H1 (cell line): ENCODE measurements at regions not wholly inside any gene's neighbourhood (a gene's known extent, or its start where the extent isn't known, plus 50 kb on each side); places are given as distances from the start of the nearest gene placed in this dataset.

Experiments
- CTCF ChIA-PET: fragments of 300-600 bp; sonication (Branson Sonifier 250); formaldehyde crosslinking; loops from one replicate; lab custom pipeline; 2021; ENCODE audit not compliant: partially characterized antibody; lab: Charles Lee
- POLR2A ChIA-PET: fragments of 300-600 bp; sonication (Branson Sonifier 250); formaldehyde crosslinking; loops from one replicate; lab custom pipeline; 2021; ENCODE audit warnings: inconsistent platforms; ENCODE audit not compliant: partially characterized antibody; lab: Charles Lee
- DNase-seq, 2 experiments: peaks; one replicate each; pipeline versions ENCODE4 v3.0.0 to v3.0.0-alpha.2; 2010 to 2022; ENCODE audit warnings: low spot score in 2 of 2, low read depth in 1 of 2, mixed read lengths in 1 of 2
- FAIRE-seq: peaks from 2 replicates; lab custom pipeline; 2011; peaks lifted over from hg19 to GRCh38; lab: Jason Lieb, UNC
- H2AFZ ChIP-seq: 2 replicates; pipeline ENCODE4 v1.8.1; 2012; ENCODE audit warnings: low read length, inconsistent platforms
- H2AK5ac ChIP-seq: 2 replicates; pipeline ENCODE4 v1.6.1; 2013; ENCODE audit warnings: low read depth, low read length
- H2BK120ac ChIP-seq: replicated peaks from 2 replicates; pipeline ENCODE3; 2013; ENCODE audit warnings: low read depth, low read length, inconsistent platforms
- H2BK12ac ChIP-seq: 2 replicates; pipeline ENCODE4 v1.6.1; 2013; ENCODE audit warnings: low read depth, low read length
- H2BK15ac ChIP-seq: 2 replicates; pipeline ENCODE4 v1.6.1; 2013; ENCODE audit warnings: low read length
- H2BK20ac ChIP-seq: 2 replicates; pipeline ENCODE4 v1.6.1; 2013; ENCODE audit warnings: low read length
- H2BK5ac ChIP-seq: 2 replicates; pipeline ENCODE4 v1.6.1; 2013; ENCODE audit warnings: low read depth, low read length
- H3K14ac ChIP-seq: 2 replicates; pipeline ENCODE4 v1.6.1; 2013; ENCODE audit warnings: inconsistent platforms; ENCODE audit not compliant: insufficient read length
- H3K18ac ChIP-seq: 2 replicates; pipeline ENCODE4 v1.6.1; 2013; ENCODE audit warnings: low read length; ENCODE audit errors: extremely low read depth
- H3K23ac ChIP-seq: 2 replicates; pipeline ENCODE4 v1.6.1; 2013; ENCODE audit warnings: inconsistent platforms; ENCODE audit not compliant: insufficient read length
- H3K23me2 ChIP-seq: 2 replicates; pipeline ENCODE4 v1.6.1; 2013; ENCODE audit warnings: low read depth, low read length
- H3K27ac ChIP-seq: 2 replicates; pipeline ENCODE4 v1.6.1; 2011; ENCODE audit warnings: low read depth, low read length, inconsistent platforms
- H3K27me3 ChIP-seq, 4 experiments: replicated peaks in 1 of 4; 1 replicate in 1 of 4; 2 replicates in 3 of 4; pipeline versions ENCODE4 v1.6.1 to v1.8.1; 2011 to 2013; ENCODE audit warnings: low read length in 3 of 4, mild to moderate bottlenecking in 3 of 4, inconsistent platforms in 2 of 4, mixed read lengths in 2 of 4, moderate library complexity in 1 of 4; ENCODE audit not compliant: control insufficient read depth in 3 of 4, insufficient read depth in 3 of 4; ENCODE audit errors: extremely low read depth in 1 of 4
- H3K36me3 ChIP-seq, 4 experiments: 2 replicates each; pipeline versions ENCODE4 v1.6.1 to v1.8.1; 2011 to 2013; ENCODE audit warnings: mild to moderate bottlenecking in 4 of 4, low read length in 3 of 4, moderate library complexity in 2 of 4, control low read depth in 1 of 4, inconsistent platforms in 1 of 4; ENCODE audit not compliant: insufficient read depth in 4 of 4, control insufficient read depth in 2 of 4
- H3K4ac ChIP-seq: replicated peaks from 2 replicates; pipeline ENCODE3; 2013; ENCODE audit warnings: low read length, low read depth, mixed read lengths, inconsistent platforms; ENCODE audit not compliant: insufficient read length
- H3K4me1 ChIP-seq, 4 experiments: replicated peaks in 1 of 4; 1 replicate in 1 of 4; 2 replicates in 3 of 4; pipeline versions ENCODE4 v1.6.1 to v1.8.1; 2011 to 2013; ENCODE audit warnings: low read length in 3 of 4, inconsistent platforms in 2 of 4, mixed read lengths in 1 of 4; ENCODE audit not compliant: insufficient read depth in 4 of 4, control insufficient read depth in 3 of 4
- H3K4me2 ChIP-seq, 2 experiments: 2 replicates each; pipeline versions ENCODE4 v1.6.1 to v1.8.1; 2011 to 2013; ENCODE audit warnings: low read depth in 2 of 2, low read length in 2 of 2, control low read depth in 1 of 2, inconsistent platforms in 1 of 2, mild to moderate bottlenecking in 1 of 2; ENCODE audit not compliant: insufficient read depth in 1 of 2
- H3K4me3 ChIP-seq, 4 experiments: fragments of 200-600, 300-600 bp in 1 of 4; sonication (generic), shearing (Covaris generic), sonication (Bioruptor Twin) in 1 of 4; 2 replicates each; pipeline versions ENCODE4 v1.5.1 to v1.8.1; 2011 to 2016; ENCODE audit warnings: low read length in 4 of 4, low read depth in 3 of 4, control low read depth in 2 of 4, inconsistent platforms in 2 of 4, mild to moderate bottlenecking in 2 of 4, mixed read lengths in 1 of 4, moderate library complexity in 1 of 4; ENCODE audit not compliant: insufficient read depth in 2 of 4; ENCODE audit errors: extremely low read depth in 1 of 4
- H3K56ac ChIP-seq: replicated peaks from 2 replicates; pipeline ENCODE3; 2013; ENCODE audit warnings: low read depth, mild to moderate bottlenecking, mixed read lengths, low read length, inconsistent platforms; ENCODE audit not compliant: insufficient read length
- H3K79me1 ChIP-seq: 2 replicates; pipeline ENCODE4 v1.6.1; 2013; ENCODE audit warnings: low read depth, low read length, control low read depth
- H3K79me2 ChIP-seq, 2 experiments: 2 replicates each; pipeline versions ENCODE4 v1.6.1 to v1.8.1; 2012 to 2013; ENCODE audit warnings: low read length in 2 of 2, mild to moderate bottlenecking in 2 of 2, inconsistent platforms in 1 of 2; ENCODE audit not compliant: insufficient read depth in 2 of 2, control insufficient read depth in 1 of 2
- H3K9ac ChIP-seq, 4 experiments: replicated peaks in 1 of 4; 1 replicate in 1 of 4; 2 replicates in 3 of 4; pipeline versions ENCODE4 v1.6.1 to v1.8.1; 2011 to 2013; ENCODE audit warnings: low read depth in 3 of 4, low read length in 3 of 4, control low read depth in 2 of 4, mild to moderate bottlenecking in 2 of 4, moderate library complexity in 2 of 4, inconsistent platforms in 1 of 4; ENCODE audit errors: extremely low read depth in 1 of 4
- H3K9me3 ChIP-seq, 2 experiments: 2 replicates each; pipeline versions ENCODE4 v1.6.1 to v1.8.1; 2012 to 2013; ENCODE audit warnings: mild to moderate bottlenecking in 2 of 2, moderate library complexity in 2 of 2, control low read depth in 1 of 2, inconsistent platforms in 1 of 2, low read depth in 1 of 2, low read length in 1 of 2, mixed read lengths in 1 of 2; ENCODE audit not compliant: insufficient read depth in 2 of 2
- H4K20me1 ChIP-seq, 2 experiments: replicated peaks in 1 of 2; 2 replicates each; pipeline versions ENCODE3 to v1.8.1; 2011 to 2013; ENCODE audit warnings: inconsistent platforms in 2 of 2, low read length in 2 of 2, mild to moderate bottlenecking in 1 of 2; ENCODE audit not compliant: insufficient read depth in 2 of 2, control insufficient read depth in 1 of 2
- H4K5ac ChIP-seq: 2 replicates; pipeline ENCODE4 v1.6.1; 2013; ENCODE audit warnings: low read length, low read depth, mixed read lengths, inconsistent platforms; ENCODE audit not compliant: insufficient read length
- H4K8ac ChIP-seq: 2 replicates; pipeline ENCODE4 v1.8.0; 2013; ENCODE audit warnings: mild to moderate bottlenecking, moderate library complexity, low read length, inconsistent platforms; ENCODE audit not compliant: insufficient read depth; ENCODE audit errors: extremely low read depth
- H4K91ac ChIP-seq: replicated peaks from 2 replicates; pipeline ENCODE3; 2013; ENCODE audit warnings: low read length, mixed read lengths, inconsistent platforms; ENCODE audit not compliant: insufficient read length
- BCL11A ChIP-seq, 2 experiments: IDR thresholded peaks; one replicate each; pipeline ENCODE4 v1.6.1; 2011; ENCODE audit warnings: low read depth in 2 of 2, low read length in 2 of 2, mild to moderate bottlenecking in 2 of 2
- BRCA1 ChIP-seq: IDR thresholded peaks from 2 replicates; pipeline ENCODE4 v1.6.1; 2012; ENCODE audit warnings: low read depth, low read length, improper control_type of control experiment
- CBX8 ChIP-seq: fragments of 300-800, 300-1000 bp; sonication (generic); IDR thresholded peaks from 2 replicates; pipeline ENCODE4 v1.7.1; 2016; ENCODE audit warnings: low read depth, low read length, borderline replicate concordance
- EGR1 ChIP-seq: IDR thresholded peaks from 2 replicates; pipeline ENCODE4 v1.6.1; 2011; ENCODE audit warnings: low read depth, low read length, borderline replicate concordance
- POLR2AphosphoS5 ChIP-seq: IDR thresholded peaks from 2 replicates; pipeline ENCODE4 v1.6.1; 2011; ENCODE audit warnings: low read depth, low read length
- RAD21 ChIP-seq, 2 experiments: IDR thresholded peaks in 1 of 2; conservative IDR thresholded peaks in 1 of 2; 2 replicates each; pipeline ENCODE4 v1.6.1; 2011; ENCODE audit warnings: low read depth in 2 of 2, low read length in 2 of 2, improper control_type of control experiment in 1 of 2, inconsistent platforms in 1 of 2, mild to moderate bottlenecking in 1 of 2, moderate library complexity in 1 of 2
- RBBP5 ChIP-seq: IDR thresholded peaks from 2 replicates; pipeline ENCODE4 v1.7.1; 2012; ENCODE audit warnings: low read depth, mild to moderate bottlenecking, inconsistent platforms, low read length, moderate library complexity, borderline replicate concordance
- RXRA ChIP-seq: IDR thresholded peaks from 2 replicates; pipeline ENCODE4 v1.6.1; 2011; ENCODE audit warnings: low read depth, mild to moderate bottlenecking, low read length, moderate library complexity; ENCODE audit not compliant: insufficient read depth
- SIX5 ChIP-seq: IDR thresholded peaks from 2 replicates; pipeline ENCODE4 v1.6.1; 2011; ENCODE audit warnings: mild to moderate bottlenecking, low read depth, low read length
- SP1 ChIP-seq: IDR thresholded peaks from 2 replicates; pipeline ENCODE4 v1.6.1; 2011; ENCODE audit warnings: low read depth, low read length
- TAF7 ChIP-seq: optimal IDR thresholded peaks from 2 replicates; pipeline ENCODE3; 2011; ENCODE audit warnings: low read depth, mild to moderate bottlenecking, inconsistent platforms, low read length, moderate library complexity, borderline replicate concordance
- TF ChIP-seq, protein P1 (sequence below): IDR thresholded peaks from 2 replicates; pipeline ENCODE4 v1.6.1; 2012; ENCODE audit warnings: inconsistent platforms
- TF ChIP-seq, protein P2 (sequence below), 3 experiments: IDR thresholded peaks; 1 replicate in 2 of 3; 2 replicates in 1 of 3; pipeline versions ENCODE4 v1.5.1 to v1.6.1; 2011; ENCODE audit warnings: low read length in 3 of 3, mild to moderate bottlenecking in 3 of 3, inconsistent platforms in 2 of 3, low read depth in 1 of 3, moderate library complexity in 1 of 3; ENCODE audit not compliant: insufficient read depth in 1 of 3; ENCODE audit errors: control extremely low read depth in 1 of 3

DNA sequence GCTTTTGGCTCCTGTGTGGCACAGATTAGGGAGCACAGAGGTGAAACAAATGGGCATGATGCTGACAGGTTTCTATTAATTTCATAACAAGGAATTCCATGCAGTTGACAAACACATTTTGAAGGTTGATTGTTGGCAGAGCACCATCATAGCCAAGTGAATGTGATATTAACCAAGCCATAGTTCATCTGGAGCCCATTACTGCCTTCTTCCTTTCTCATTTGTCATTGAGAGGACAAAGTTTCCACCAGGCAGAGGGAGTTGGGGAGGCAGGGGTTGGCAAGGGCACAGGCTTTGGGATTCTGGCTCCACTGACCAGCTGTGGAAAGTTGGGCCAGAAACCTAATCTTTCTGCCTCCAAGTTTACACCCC, 325.2 kb downstream of the MFSD1 start:
- Histone ChIP-seq H3K27ac (no peak overlapping the region), H4K20me1 (no peaks in the 10 kb centered on the region), H3K9me3 (no peaks in the 10 kb centered on the region), H4K8ac (no peak overlapping the region), H4K5ac (no peak overlapping the region), H3K4me1 (no peaks in the 10 kb centered on the region), H3K36me3 (no peaks in the 10 kb centered on the region), H3K23ac (no peak overlapping the region), H2BK20ac (no peak overlapping the region), H3K4me3 (no peak overlapping the region), H3K79me1 (no peaks in the 10 kb centered on the region), H2AK5ac (no peak overlapping the region), H3K27me3 (no peaks in the 10 kb centered on the region), H2AFZ (no peak overlapping the region), H3K4me2 (no peak overlapping the region), H3K18ac (no peak overlapping the region), H4K91ac (no peak overlapping the region), H3K4ac (no peak overlapping the region), H3K79me2 (no peaks in the 10 kb centered on the region), H2BK12ac (no peak overlapping the region), H2BK15ac (no peak overlapping the region), H3K56ac (no peak overlapping the region), H3K14ac (no peak overlapping the region), H2BK120ac (no peak overlapping the region), H3K23me2 (no peaks in the 10 kb centered on the region), H3K9ac (no peak overlapping the region), H2BK5ac (no peak overlapping the region)
- DNase-seq (no peak), FAIRE-seq (no peak)
- ChIA-PET CTCF (interaction anchor here (1.1 to 2.1 kb wide), 4 partner anchors 12 to 211 kb away, joined by 3 to 10 read pairs (median 4); no protein-coding TSS in a partner anchor), POLR2A (no interaction called here)
- TF ChIP-seq RXRA (no peak), RBBP5 (no peak), RAD21 (IDR thresholded peaks at IDR 0.05 in 1 of 2, conservative IDR thresholded peaks at IDR 0.05 in 1 of 2; ENCODE audit: low read depth in 2 of 2, low read length in 2 of 2) (no peak), EGR1 (no peak), POLR2AphosphoS5 (no peak), SIX5 (no peak), BRCA1 (no peak), SP1 (no peak), TAF7 (no peak), BCL11A (IDR thresholded peaks at IDR 0.05; ENCODE audit: low read depth in 2 of 2, low read length in 2 of 2) (no peak), CBX8 (no peak)
- TF ChIP-seq, protein P1, sequence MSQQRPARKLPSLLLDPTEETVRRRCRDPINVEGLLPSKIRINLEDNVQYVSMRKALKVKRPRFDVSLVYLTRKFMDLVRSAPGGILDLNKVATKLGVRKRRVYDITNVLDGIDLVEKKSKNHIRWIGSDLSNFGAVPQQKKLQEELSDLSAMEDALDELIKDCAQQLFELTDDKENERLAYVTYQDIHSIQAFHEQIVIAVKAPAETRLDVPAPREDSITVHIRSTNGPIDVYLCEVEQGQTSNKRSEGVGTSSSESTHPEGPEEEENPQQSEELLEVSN = no peak
- TF ChIP-seq, protein P2, sequence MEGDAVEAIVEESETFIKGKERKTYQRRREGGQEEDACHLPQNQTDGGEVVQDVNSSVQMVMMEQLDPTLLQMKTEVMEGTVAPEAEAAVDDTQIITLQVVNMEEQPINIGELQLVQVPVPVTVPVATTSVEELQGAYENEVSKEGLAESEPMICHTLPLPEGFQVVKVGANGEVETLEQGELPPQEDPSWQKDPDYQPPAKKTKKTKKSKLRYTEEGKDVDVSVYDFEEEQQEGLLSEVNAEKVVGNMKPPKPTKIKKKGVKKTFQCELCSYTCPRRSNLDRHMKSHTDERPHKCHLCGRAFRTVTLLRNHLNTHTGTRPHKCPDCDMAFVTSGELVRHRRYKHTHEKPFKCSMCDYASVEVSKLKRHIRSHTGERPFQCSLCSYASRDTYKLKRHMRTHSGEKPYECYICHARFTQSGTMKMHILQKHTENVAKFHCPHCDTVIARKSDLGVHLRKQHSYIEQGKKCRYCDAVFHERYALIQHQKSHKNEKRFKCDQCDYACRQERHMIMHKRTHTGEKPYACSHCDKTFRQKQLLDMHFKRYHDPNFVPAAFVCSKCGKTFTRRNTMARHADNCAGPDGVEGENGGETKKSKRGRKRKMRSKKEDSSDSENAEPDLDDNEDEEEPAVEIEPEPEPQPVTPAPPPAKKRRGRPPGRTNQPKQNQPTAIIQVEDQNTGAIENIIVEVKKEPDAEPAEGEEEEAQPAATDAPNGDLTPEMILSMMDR (IDR thresholded peaks at IDR 0.05; ENCODE audit: control extremely low read depth in 1 of 3, insufficient read depth in 1 of 3, low read depth in 1 of 3, low read length in 3 of 3) = no peak
